GM12875 (cell line): ENCODE measurements at regions not wholly inside any gene's neighbourhood (a gene's known extent, or its start where the extent isn't known, plus 50 kb on each side); places are given as distances from the start of the nearest gene placed in this dataset.

Source experiments
- H3K4me3 ChIP-seq: one replicate; pipeline ENCODE4 v1.5.1; 2011; ENCODE audit warnings: low read depth, low read length, control low read depth
- CTCF ChIP-seq: IDR thresholded peaks from 2 replicates; pipeline ENCODE4 v1.5.1; 2011; ENCODE audit warnings: low read depth, mild to moderate bottlenecking, control low read depth, inconsistent platforms, low read length, moderate library complexity, borderline replicate concordance; ENCODE audit not compliant: insufficient read depth

GRCh38 chr1:162937716-162938395, 76.9 kb upstream of the CCDC190 start:
- no peak for TF ChIP-seq CTCF
- no peak overlapping the region for H3K4me3 ChIP-seq

GRCh38 chr1:162930976-162931560, 70.1 kb upstream of the CCDC190 start:
- TF ChIP-seq CTCF = no peak

GRCh38 chr1:162930532-162930931, 69.6 kb upstream of the CCDC190 start:
- no peak overlapping the region for H3K4me3 ChIP-seq
- no peak for TF ChIP-seq CTCF

More at GRCh38 chr1:162930976-162931560, 70.1 kb upstream of the CCDC190 start:
- H3K4me3 ChIP-seq = no peak overlapping the region

- no peak overlapping the region for H3K4me3 ChIP-seq
- no peak for TF ChIP-seq CTCF
These were observed 68.2 kb upstream of the CCDC190 start for GRCh38 chr1:162929177-162929576.

- H3K4me3 ChIP-seq = no peak overlapping the region
- no peak for TF ChIP-seq CTCF
These were observed 67.2 kb upstream of the CCDC190 start for GRCh38 chr1:162928141-162928540.

- no peak for TF ChIP-seq CTCF
- H3K4me3 ChIP-seq = no peak overlapping the region
These were observed 66.4 kb upstream of the CCDC190 start for GRCh38 chr1:162927421-162927820.

- no peak for TF ChIP-seq CTCF
- no peak overlapping the region for H3K4me3 ChIP-seq
These were observed 65.9 kb upstream of the CCDC190 start for GRCh38 chr1:162926906-162927305.
